GM06990 (cell line): ENCODE measurements at regions not wholly inside any gene's neighbourhood (a gene's known extent, or its start where the extent isn't known, plus 50 kb on each side); places are given as distances from the start of the nearest gene placed in this dataset.

Experiments
- DNase-seq: peaks from one replicate; pipeline ENCODE4 v3.0.0-alpha.2; 2011; ENCODE audit not compliant: insufficient read length; ENCODE audit errors: extremely low read depth
- H3K27me3 ChIP-seq: replicated peaks from 2 replicates; pipeline ENCODE4 v1.6.0; 2011; ENCODE audit warnings: low read length; ENCODE audit not compliant: control insufficient read depth, insufficient read depth
- H3K36me3 ChIP-seq: 2 replicates; pipeline ENCODE4 v1.5.1; 2011; ENCODE audit warnings: low read length; ENCODE audit not compliant: control insufficient read depth, insufficient read depth
- H3K4me3 ChIP-seq: replicated peaks from 2 replicates; pipeline ENCODE4 v1.5.1; 2011; ENCODE audit warnings: low read depth, mild to moderate bottlenecking, control low read depth, low read length
- TF ChIP-seq, protein P1 (sequence below): IDR thresholded peaks from 2 replicates; pipeline ENCODE4 v1.5.1; 2011; ENCODE audit warnings: low read length, control low read depth, mild to moderate bottlenecking, inconsistent platforms; ENCODE audit not compliant: insufficient read depth, poor library complexity, severe bottlenecking

DNA sequence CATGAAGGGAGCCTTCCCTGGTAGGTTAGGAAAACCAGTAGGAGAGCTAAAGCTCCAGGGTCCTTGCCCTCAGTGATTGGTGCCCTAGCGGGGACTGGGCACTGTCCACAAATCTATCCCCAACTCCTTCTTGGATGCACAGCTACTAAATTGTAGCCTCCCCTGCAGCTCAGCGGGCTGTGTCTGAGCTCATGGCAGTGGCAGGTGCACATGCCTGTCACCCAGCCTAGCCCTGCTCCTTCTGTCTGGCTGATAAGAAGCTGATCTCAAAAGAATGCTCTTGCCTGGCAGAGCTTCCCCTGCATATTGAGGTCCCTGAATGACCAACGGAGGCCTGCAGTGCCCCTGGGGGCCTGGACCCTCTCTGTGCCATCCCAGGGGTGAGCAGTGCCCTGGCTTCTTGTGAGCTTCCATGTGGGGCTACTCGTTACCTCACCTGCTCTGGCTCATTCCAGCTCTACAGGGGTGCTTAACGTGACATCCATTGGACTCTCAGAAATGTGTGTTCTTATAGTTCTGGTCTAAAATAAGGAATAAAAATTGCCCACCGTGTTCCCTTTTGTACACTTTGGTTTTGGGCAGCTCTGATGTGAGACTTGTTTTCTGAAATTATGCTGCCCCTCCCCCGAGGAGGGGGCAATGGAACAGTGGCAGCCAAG is 59.8 kb upstream of the ANTXRL start:
- Histone ChIP-seq H3K27me3 (no peaks in the 10 kb centered on the region), H3K4me3 (no peak overlapping the region), H3K36me3 (no peaks in the 10 kb centered on the region)
- TF ChIP-seq, protein P1, sequence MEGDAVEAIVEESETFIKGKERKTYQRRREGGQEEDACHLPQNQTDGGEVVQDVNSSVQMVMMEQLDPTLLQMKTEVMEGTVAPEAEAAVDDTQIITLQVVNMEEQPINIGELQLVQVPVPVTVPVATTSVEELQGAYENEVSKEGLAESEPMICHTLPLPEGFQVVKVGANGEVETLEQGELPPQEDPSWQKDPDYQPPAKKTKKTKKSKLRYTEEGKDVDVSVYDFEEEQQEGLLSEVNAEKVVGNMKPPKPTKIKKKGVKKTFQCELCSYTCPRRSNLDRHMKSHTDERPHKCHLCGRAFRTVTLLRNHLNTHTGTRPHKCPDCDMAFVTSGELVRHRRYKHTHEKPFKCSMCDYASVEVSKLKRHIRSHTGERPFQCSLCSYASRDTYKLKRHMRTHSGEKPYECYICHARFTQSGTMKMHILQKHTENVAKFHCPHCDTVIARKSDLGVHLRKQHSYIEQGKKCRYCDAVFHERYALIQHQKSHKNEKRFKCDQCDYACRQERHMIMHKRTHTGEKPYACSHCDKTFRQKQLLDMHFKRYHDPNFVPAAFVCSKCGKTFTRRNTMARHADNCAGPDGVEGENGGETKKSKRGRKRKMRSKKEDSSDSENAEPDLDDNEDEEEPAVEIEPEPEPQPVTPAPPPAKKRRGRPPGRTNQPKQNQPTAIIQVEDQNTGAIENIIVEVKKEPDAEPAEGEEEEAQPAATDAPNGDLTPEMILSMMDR: no peak
- DNase-seq: no peak

DNA sequence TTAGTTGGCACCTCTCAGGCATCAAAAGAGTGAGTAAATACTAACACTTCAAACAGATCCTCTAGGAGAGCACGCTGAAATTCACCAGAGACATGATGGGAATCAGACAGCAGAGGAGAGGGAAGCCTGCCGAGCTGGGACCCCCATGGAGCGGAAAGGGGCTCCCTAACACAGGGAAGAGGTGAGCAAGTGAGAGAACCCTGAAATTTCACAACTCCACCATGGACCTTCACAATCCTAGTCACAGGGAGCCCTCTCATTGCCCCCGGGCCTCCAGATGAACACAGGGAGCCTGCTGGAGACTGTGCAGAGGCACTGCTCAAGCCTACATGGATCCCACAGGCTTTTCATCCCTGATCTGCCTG is 59.2 kb upstream of the ANTXRL start:
- no peaks in the 10 kb centered on the region for H3K27me3 ChIP-seq
- no peaks in the 10 kb centered on the region for H3K36me3 ChIP-seq

DNA sequence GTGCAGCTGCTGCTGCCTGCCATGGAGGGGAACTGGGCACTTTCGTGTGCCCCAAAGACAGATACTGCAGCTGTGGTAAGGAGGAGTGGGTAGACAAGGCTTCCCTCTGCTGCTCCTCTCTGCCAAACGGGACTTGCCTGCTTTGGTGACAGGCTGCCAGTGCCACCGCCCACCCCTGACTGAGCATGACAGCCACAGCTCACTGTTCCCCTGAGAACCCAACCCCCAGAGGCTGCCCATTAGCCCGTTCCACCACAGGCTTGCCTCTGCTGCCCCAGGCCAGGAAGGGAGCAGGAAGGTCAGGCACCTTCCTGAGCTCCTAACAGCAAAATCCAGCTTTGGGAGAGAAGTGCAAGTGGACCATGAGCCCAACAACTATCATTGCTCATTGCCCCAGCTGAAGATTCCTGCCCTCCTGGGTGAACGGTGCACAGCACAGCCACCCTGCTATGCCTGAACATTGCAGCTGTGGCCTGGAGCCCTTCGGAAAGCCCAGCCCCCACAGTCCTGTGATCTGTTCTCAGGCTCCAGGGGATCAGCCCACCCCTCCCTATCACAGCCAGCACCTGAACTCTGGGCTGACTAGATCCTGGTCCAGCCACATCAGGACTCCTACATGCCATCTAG is 58.7 kb upstream of the ANTXRL start:
- Histone ChIP-seq H3K36me3 (no peaks in the 10 kb centered on the region), H3K4me3 (no peak overlapping the region), H3K27me3 (no peaks in the 10 kb centered on the region)
- TF ChIP-seq, protein P1: no peak
- no peak for DNase-seq

More for the DNA sequence above, 59.2 kb upstream of the ANTXRL start:
- H3K4me3 ChIP-seq: no peak overlapping the region
- no peak for DNase-seq
- TF ChIP-seq, protein P1: no peak

DNA sequence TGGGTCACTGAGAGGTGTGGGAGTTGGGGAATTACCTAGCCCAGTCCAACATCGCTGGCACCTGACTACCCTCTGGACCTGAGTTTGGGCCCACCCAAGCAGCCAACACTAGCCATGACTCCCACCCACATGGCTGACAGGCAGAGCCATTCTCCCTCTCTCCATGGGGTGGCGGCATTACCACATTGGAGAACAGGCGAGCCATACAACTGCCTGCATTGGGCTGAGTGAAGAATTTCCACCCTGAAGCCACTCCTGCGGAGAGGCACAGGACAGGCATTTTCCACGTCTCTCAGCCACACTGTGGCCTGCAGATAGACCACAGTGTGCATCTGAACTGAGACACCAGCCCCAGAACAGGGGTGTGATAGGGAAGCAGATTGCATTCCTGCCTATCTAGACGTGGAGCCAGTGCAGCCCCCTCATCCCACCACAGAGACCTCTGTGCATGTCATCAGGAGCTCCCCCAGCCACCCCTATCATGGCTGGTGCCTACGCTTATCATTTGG is 58.2 kb upstream of the ANTXRL start:
- TF ChIP-seq, protein P1: peak; percentile 86
- Histone ChIP-seq H3K4me3 (no peak overlapping the region), H3K27me3 (no peaks in the 10 kb centered on the region), H3K36me3 (no peaks in the 10 kb centered on the region)
- DNase-seq: no peak

DNA sequence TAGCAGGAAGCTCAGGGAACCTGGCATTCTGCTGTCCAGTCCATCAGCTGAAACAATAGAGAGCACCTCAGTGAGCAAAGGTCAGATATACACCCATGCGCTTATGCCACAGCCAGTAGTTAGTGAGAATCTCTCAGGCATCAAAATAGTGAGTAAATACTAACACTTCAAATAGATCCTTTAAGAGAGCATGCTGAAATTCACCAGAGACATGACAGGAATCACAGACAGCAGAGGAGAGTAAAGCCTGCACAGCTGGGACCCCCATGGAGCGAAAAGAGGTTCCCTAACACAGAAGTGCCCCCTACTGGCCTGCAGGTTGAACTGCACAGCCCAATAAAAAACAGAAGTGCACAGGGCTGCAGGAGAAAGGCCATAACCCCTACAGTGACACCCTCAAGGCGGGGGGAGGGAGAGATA is 57.6 kb upstream of the ANTXRL start:
- H3K27me3 ChIP-seq: no peaks in the 10 kb centered on the region
- H3K36me3 ChIP-seq: no peaks in the 10 kb centered on the region
- TF ChIP-seq, protein P1: peak; percentile 74
- DNase-seq: no peak
- no peak overlapping the region for H3K4me3 ChIP-seq
